H54 (cell line): ENCODE measurements at regions not wholly inside any gene's neighbourhood (a gene's known extent, or its start where the extent isn't known, plus 50 kb on each side); places are given as distances from the start of the nearest gene placed in this dataset.

ENCODE experiments used
- DNase-seq: peaks from one replicate; pipeline ENCODE4 v3.0.0; 2011; ENCODE audit warnings: low spot score, mixed read lengths; ENCODE audit not compliant: insufficient read length
- FAIRE-seq: peaks from 3 replicates; lab custom pipeline; 2011; peaks lifted over from hg19 to GRCh38; lab: Jason Lieb, UNC
- POLR2A ChIP-seq: IDR thresholded peaks from 2 replicates; pipeline ENCODE4 v1.6.1; 2011; ENCODE audit warnings: low read depth, mild to moderate bottlenecking, low read length

GRCh38 chr5:152953788-152954483, 536.5 kb upstream of the GRIA1 start:
- FAIRE-seq (no peak), DNase-seq (no peak)
- TF ChIP-seq POLR2A: no peak

- FAIRE-seq: no peak
- no peak for TF ChIP-seq POLR2A
- DNase-seq: no peak
Measured at GRCh38 chr5:152956943-152957613, 533.4 kb upstream of the GRIA1 start.

- DNase-seq: no peak
- TF ChIP-seq POLR2A: no peak
- FAIRE-seq: no peak
Measured at GRCh38 chr5:152978141-152978835, 512.2 kb upstream of the GRIA1 start.

- DNase-seq: no peak
Measured at GRCh38 chr5:152987131-152987530, 503.3 kb upstream of the GRIA1 start.

GRCh38 chr5:152990217-152990616, 500.3 kb upstream of the GRIA1 start:
- TF ChIP-seq POLR2A: no peak
- DNase-seq (no peak), FAIRE-seq (no peak)

More at GRCh38 chr5:152987131-152987530, 503.3 kb upstream of the GRIA1 start:
- TF ChIP-seq POLR2A: no peak
- FAIRE-seq: no peak

GRCh38 chr5:152990649-152991048, 499.8 kb upstream of the GRIA1 start:
- TF ChIP-seq POLR2A: no peak
- DNase-seq: no peak
- FAIRE-seq: no peak

- no peak for DNase-seq
- TF ChIP-seq POLR2A: no peak
- no peak for FAIRE-seq
Measured at GRCh38 chr5:152994033-152994680, 496.3 kb upstream of the GRIA1 start.

GRCh38 chr5:152995214-152995725, 495.2 kb upstream of the GRIA1 start:
- TF ChIP-seq POLR2A: no peak
- DNase-seq (no peak), FAIRE-seq (no peak)

- TF ChIP-seq POLR2A: no peak
- DNase-seq (no peak), FAIRE-seq (no peak)
Measured at GRCh38 chr5:153005711-153006110, 484.8 kb upstream of the GRIA1 start.

GRCh38 chr5:153006681-153007080, 483.8 kb upstream of the GRIA1 start:
- TF ChIP-seq POLR2A: no peak
- DNase-seq (no peak), FAIRE-seq (no peak)

- no peak for TF ChIP-seq POLR2A
- DNase-seq: no peak
Measured at GRCh38 chr5:153014194-153014593, 476.3 kb upstream of the GRIA1 start.

GRCh38 chr5:153018121-153018520, 472.3 kb upstream of the GRIA1 start:
- no peak for TF ChIP-seq POLR2A
- FAIRE-seq (no peak), DNase-seq (no peak)

More at GRCh38 chr5:153014194-153014593, 476.3 kb upstream of the GRIA1 start:
- FAIRE-seq: no peak

GRCh38 chr5:153030755-153031725, 459.4 kb upstream of the GRIA1 start:
- no peak for FAIRE-seq
- TF ChIP-seq POLR2A: no peak
- no peak for DNase-seq
